OCI-LY1 (cell line): ENCODE measurements at regions not wholly inside any gene's neighbourhood (a gene's known extent, or its start where the extent isn't known, plus 50 kb on each side); places are given as distances from the start of the nearest gene placed in this dataset.
"Not testable (repeated sequence)": the region's sequence is repeated elsewhere in the genome, so short reads cannot be mapped to it uniquely, and the experiment has no call there.

Experiments
- H2AFZ ChIP-seq: fragments of 200-600 bp; sonication (generic), shearing (Covaris generic); 2 replicates; pipeline ENCODE4 v1.6.0; 2014; ENCODE audit warnings: antibody characterized with exemption, mild to moderate bottlenecking, low read length
- H3F3A ChIP-seq: fragments of 200-600 bp; sonication (generic), shearing (Covaris generic); 2 replicates; pipeline ENCODE4 v1.6.0; 2014; ENCODE audit warnings: mild to moderate bottlenecking, antibody characterized with exemption, low read length, moderate library complexity; ENCODE audit not compliant: insufficient read depth
- H3K27ac ChIP-seq: fragments of 200-600 bp; sonication (generic); 2 replicates; pipeline ENCODE4 v1.5.1; 2014; ENCODE audit warnings: low read length, mixed run types, mild to moderate bottlenecking, low read depth; ENCODE audit not compliant: poor library complexity, severe bottlenecking
- H3K27me3 ChIP-seq: fragments of 200-600 bp; sonication (generic); 2 replicates; pipeline ENCODE4 v1.6.0; 2014; ENCODE audit warnings: antibody characterized with exemption, mild to moderate bottlenecking, low read length, moderate library complexity; ENCODE audit not compliant: insufficient read depth
- H3K36me3 ChIP-seq: fragments of 200-600 bp; sonication (generic); 2 replicates; pipeline ENCODE4 v1.6.1; 2014; ENCODE audit warnings: mild to moderate bottlenecking, antibody characterized with exemption, low read length, moderate library complexity, mixed read lengths; ENCODE audit not compliant: insufficient read depth
- H3K4me1 ChIP-seq: fragments of 200-600 bp; sonication (generic); 2 replicates; pipeline ENCODE4 v1.5.1; 2014; ENCODE audit warnings: mild to moderate bottlenecking, low read length, moderate library complexity; ENCODE audit not compliant: insufficient read depth, severe bottlenecking
- H3K4me2 ChIP-seq: fragments of 200-600 bp; sonication (generic), shearing (Covaris generic); 2 replicates; pipeline ENCODE4 v1.6.1; 2014; ENCODE audit warnings: low read length
- H3K4me3 ChIP-seq: fragments of 200-600 bp; sonication (generic); 2 replicates; pipeline ENCODE4 v1.5.1; 2014; ENCODE audit warnings: low read length, low read depth, mild to moderate bottlenecking, mixed read lengths; ENCODE audit not compliant: poor library complexity, severe bottlenecking
- H3K79me2 ChIP-seq: fragments of 200-600 bp; shearing (Covaris generic); 2 replicates; pipeline ENCODE4 v1.6.1; 2016; ENCODE audit warnings: mixed run types, low read length, mixed read lengths; ENCODE audit not compliant: insufficient read depth
- H3K9ac ChIP-seq: fragments of 200-600 bp; sonication (generic), shearing (Covaris generic); 2 replicates; pipeline ENCODE4 v1.6.1; 2014; ENCODE audit warnings: mild to moderate bottlenecking, low read length, mixed read lengths
- H3K9me2 ChIP-seq: fragments of 200-600 bp; sonication (generic), shearing (Covaris generic); 2 replicates; pipeline ENCODE4 v1.6.1; 2014; ENCODE audit warnings: low read depth, mild to moderate bottlenecking, low read length, mixed read lengths
- H3K9me3 ChIP-seq: fragments of 200-600 bp; shearing (Covaris generic); 2 replicates; pipeline ENCODE4 v1.6.1; 2014; ENCODE audit warnings: low read length, mixed read lengths
- H4K20me1 ChIP-seq: fragments of 200-600 bp; sonication (generic), shearing (Covaris generic); 2 replicates; pipeline ENCODE4 v1.6.0; 2016; ENCODE audit warnings: mild to moderate bottlenecking, low read length; ENCODE audit not compliant: insufficient read depth
- EZH2 ChIP-seq: fragments of 200-600 bp; sonication (generic), shearing (Covaris generic); IDR thresholded peaks from 2 replicates; pipeline ENCODE4 v1.8.0; 2017; ENCODE audit warnings: borderline replicate concordance, mixed run types, mild to moderate bottlenecking, antibody characterized with exemption, low read length, moderate library complexity, mixed read lengths
- TF ChIP-seq, protein P1 (sequence below): fragments of 200-600 bp; sonication (generic), shearing (Covaris generic); IDR thresholded peaks from 2 replicates; pipeline ENCODE4 v1.5.1; 2017; ENCODE audit warnings: mild to moderate bottlenecking, antibody characterized with exemption, low read length, moderate library complexity, mixed read lengths

DNA sequence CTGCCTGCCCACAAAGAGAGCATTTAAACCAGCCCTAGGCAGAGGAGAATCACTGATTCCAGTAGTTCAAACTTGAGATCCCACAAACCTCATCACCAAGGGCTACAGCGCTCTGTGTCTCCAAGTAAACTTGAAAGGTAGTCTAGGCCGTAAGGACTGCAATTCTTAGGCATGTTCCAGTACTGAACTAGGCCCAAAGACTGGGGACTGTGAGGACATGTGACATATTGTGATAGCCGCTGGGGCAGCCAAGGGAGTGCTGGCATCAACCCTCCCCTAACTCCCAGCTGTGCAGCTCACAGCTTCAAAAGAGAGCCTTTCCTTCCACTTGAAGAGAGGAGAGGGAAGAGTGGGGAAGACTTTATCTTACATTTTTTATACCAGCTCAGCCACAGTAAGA lies 291.0 kb upstream of the PRR16 start:
- Histone ChIP-seq H3K9me3 (no peaks in the 10 kb centered on the region), H4K20me1 (no peaks in the 10 kb centered on the region), H3K36me3 (no peaks in the 10 kb centered on the region), H3K9ac (no peak overlapping the region), H3K79me2 (no peaks in the 10 kb centered on the region), H3F3A (no peaks in the 10 kb centered on the region), H3K4me2 (no peak overlapping the region), H3K27me3 (no peaks in the 10 kb centered on the region), H3K9me2 (no peaks in the 10 kb centered on the region), H3K4me1 (no peaks in the 10 kb centered on the region), H3K4me3 (no peak overlapping the region), H3K27ac (no peak overlapping the region), H2AFZ (no peak overlapping the region)
- TF ChIP-seq EZH2: no peak
- TF ChIP-seq, protein P1, sequence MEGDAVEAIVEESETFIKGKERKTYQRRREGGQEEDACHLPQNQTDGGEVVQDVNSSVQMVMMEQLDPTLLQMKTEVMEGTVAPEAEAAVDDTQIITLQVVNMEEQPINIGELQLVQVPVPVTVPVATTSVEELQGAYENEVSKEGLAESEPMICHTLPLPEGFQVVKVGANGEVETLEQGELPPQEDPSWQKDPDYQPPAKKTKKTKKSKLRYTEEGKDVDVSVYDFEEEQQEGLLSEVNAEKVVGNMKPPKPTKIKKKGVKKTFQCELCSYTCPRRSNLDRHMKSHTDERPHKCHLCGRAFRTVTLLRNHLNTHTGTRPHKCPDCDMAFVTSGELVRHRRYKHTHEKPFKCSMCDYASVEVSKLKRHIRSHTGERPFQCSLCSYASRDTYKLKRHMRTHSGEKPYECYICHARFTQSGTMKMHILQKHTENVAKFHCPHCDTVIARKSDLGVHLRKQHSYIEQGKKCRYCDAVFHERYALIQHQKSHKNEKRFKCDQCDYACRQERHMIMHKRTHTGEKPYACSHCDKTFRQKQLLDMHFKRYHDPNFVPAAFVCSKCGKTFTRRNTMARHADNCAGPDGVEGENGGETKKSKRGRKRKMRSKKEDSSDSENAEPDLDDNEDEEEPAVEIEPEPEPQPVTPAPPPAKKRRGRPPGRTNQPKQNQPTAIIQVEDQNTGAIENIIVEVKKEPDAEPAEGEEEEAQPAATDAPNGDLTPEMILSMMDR: no peak

DNA sequence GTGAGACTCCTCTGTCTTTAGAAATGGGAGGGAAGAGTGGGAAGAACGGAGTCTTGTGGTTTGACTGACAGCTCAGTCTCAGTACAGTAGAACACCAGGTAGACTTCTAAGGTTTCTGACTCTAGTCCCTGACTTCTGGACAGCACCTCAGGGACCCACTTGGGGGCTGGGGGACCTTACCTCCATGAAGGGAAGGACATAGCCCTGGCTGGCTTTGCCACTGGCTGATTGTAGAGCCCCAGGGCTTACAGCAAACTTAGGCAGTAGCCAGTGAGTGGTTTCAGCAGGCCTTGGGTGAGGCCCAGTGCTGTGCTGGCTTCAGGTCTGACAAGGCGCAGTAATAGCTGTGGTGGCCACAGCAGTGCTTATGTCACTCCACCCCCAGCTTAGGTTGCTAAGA lies 290.0 kb upstream of the PRR16 start:
- H3K9ac ChIP-seq: no peak overlapping the region
- H3K4me2 ChIP-seq: no peak overlapping the region
- H3K9me3 ChIP-seq: no peaks in the 10 kb centered on the region
- H3K27me3 ChIP-seq: no peaks in the 10 kb centered on the region
- no peaks in the 10 kb centered on the region for H4K20me1 ChIP-seq
- no peak overlapping the region for H3K27ac ChIP-seq
- H3K79me2 ChIP-seq: no peaks in the 10 kb centered on the region
- no peak for TF ChIP-seq EZH2
- TF ChIP-seq, protein P1: no peak
- H3K9me2 ChIP-seq: no peaks in the 10 kb centered on the region
- H3F3A ChIP-seq: no peaks in the 10 kb centered on the region
- no peak overlapping the region for H2AFZ ChIP-seq
- H3K36me3 ChIP-seq: no peaks in the 10 kb centered on the region
- no peak overlapping the region for H3K4me3 ChIP-seq
- no peaks in the 10 kb centered on the region for H3K4me1 ChIP-seq

GRCh38 chr5:120181238-120181637 lies 282.9 kb upstream of the PRR16 start:
- H2AFZ ChIP-seq, H3F3A ChIP-seq, H3K36me3 ChIP-seq, H3K9me2 ChIP-seq, H3K9ac ChIP-seq, H3K9me3 ChIP-seq, H3K4me1 ChIP-seq, H3K4me2 ChIP-seq, H3K27ac ChIP-seq, H3K4me3 ChIP-seq, H3K27me3 ChIP-seq, H4K20me1 ChIP-seq, H3K79me2 ChIP-seq: not testable (repeated sequence)

GRCh38 chr5:120194650-120195049 lies 269.4 kb upstream of the PRR16 start:
- H3K9me3 ChIP-seq, H3K9ac ChIP-seq, H4K20me1 ChIP-seq, H3K27me3 ChIP-seq, H3K27ac ChIP-seq, H2AFZ ChIP-seq, H3K4me3 ChIP-seq, H3K36me3 ChIP-seq, H3K79me2 ChIP-seq, H3K9me2 ChIP-seq, H3K4me2 ChIP-seq, H3F3A ChIP-seq, H3K4me1 ChIP-seq: not testable (repeated sequence)
